PC-3 (cell line): ENCODE measurements at regions not wholly inside any gene's neighbourhood (a gene's known extent, or its start where the extent isn't known, plus 50 kb on each side); places are given as distances from the start of the nearest gene placed in this dataset.

ENCODE experiments used
- CTCF ChIP-seq: fragments of 300-600 bp; sonication (generic); conservative IDR thresholded peaks from 2 replicates; pipeline ENCODE4 v1.5.1; 2017; ENCODE audit warnings: antibody characterized with exemption, low read depth, mild to moderate bottlenecking, low read length
- EZH2 ChIP-seq: fragments of 300-600 bp; sonication (generic); IDR thresholded peaks from one replicate; pipeline ENCODE4 v1.6.1; 2017; ENCODE audit warnings: antibody characterized with exemption, mild to moderate bottlenecking, low read length; ENCODE audit not compliant: unreplicated experiment
- EZH2phosphoT487 ChIP-seq: fragments of 300-600 bp; sonication (generic); IDR thresholded peaks from 2 replicates; pipeline ENCODE4 v1.6.1; 2018; ENCODE audit warnings: mild to moderate bottlenecking, antibody characterized with exemption, low read length, borderline replicate concordance

GRCh38 chr17:22251498-22251897 lies 559.2 kb downstream of the KCNJ18 start:
- no peak for TF ChIP-seq CTCF
- TF ChIP-seq EZH2: no peak
- TF ChIP-seq EZH2phosphoT487: no peak
